PC-3 (cell line): ENCODE measurements at regions not wholly inside any gene's neighbourhood (a gene's known extent, or its start where the extent isn't known, plus 50 kb on each side); places are given as distances from the start of the nearest gene placed in this dataset.

Experiments used
- EZH2 ChIP-seq: fragments of 300-600 bp; sonication (generic); IDR thresholded peaks from one replicate; pipeline ENCODE4 v1.6.1; 2017; ENCODE audit warnings: antibody characterized with exemption, mild to moderate bottlenecking, low read length; ENCODE audit not compliant: unreplicated experiment
- TF ChIP-seq, protein P1 (sequence below): fragments of 300-600 bp; sonication (generic); conservative IDR thresholded peaks from 2 replicates; pipeline ENCODE4 v1.5.1; 2017; ENCODE audit warnings: antibody characterized with exemption, low read depth, mild to moderate bottlenecking, low read length

DNA sequence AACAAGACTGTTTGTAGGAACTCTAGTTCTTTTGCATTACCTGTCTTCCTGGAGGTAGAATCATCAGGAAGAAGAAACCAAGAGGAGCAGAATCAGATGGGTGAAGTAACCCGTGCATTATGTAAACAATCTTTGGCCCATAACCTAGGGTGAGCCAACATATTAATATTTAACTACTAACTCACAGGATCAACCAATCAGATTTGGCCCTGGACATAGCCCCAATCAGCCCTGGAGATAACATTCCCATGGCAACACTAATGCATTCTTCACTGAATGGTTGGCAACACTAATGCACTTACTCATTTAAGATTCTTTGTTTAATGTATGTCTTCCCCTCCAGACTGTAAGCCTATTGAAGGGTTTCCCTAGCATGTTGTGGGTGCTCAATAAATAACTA is 72.0 kb upstream of the CTAGE1 start:
- TF ChIP-seq, protein P1, sequence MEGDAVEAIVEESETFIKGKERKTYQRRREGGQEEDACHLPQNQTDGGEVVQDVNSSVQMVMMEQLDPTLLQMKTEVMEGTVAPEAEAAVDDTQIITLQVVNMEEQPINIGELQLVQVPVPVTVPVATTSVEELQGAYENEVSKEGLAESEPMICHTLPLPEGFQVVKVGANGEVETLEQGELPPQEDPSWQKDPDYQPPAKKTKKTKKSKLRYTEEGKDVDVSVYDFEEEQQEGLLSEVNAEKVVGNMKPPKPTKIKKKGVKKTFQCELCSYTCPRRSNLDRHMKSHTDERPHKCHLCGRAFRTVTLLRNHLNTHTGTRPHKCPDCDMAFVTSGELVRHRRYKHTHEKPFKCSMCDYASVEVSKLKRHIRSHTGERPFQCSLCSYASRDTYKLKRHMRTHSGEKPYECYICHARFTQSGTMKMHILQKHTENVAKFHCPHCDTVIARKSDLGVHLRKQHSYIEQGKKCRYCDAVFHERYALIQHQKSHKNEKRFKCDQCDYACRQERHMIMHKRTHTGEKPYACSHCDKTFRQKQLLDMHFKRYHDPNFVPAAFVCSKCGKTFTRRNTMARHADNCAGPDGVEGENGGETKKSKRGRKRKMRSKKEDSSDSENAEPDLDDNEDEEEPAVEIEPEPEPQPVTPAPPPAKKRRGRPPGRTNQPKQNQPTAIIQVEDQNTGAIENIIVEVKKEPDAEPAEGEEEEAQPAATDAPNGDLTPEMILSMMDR, result no peak
- no peak for TF ChIP-seq EZH2
